HEK293 (cell line): ENCODE measurements at regions not wholly inside any gene's neighbourhood (a gene's known extent, or its start where the extent isn't known, plus 50 kb on each side); places are given as distances from the start of the nearest gene placed in this dataset.

Experiments used
- CTCF ChIA-PET: fragments of 350-600 bp; formaldehyde crosslinking; extraction: SDS; loops from one replicate; lab custom pipeline; 2021; ENCODE audit warnings: antibody characterized with exemption; lab: Yijun Ruan, JAX
- POLR2A ChIA-PET: fragments of 300-600 bp; formaldehyde crosslinking; extraction: SDS; loops from one replicate; lab custom pipeline; 2020; ENCODE audit warnings: antibody characterized with exemption, inconsistent platforms; lab: Yijun Ruan, JAX
- H3K27ac ChIP-seq: fragments of 200-500 bp; sonication (Bioruptor generic); 2 replicates; pipeline ENCODE4 v1.5.1; 2014; ENCODE audit warnings: low read depth, low read length, control low read depth, inconsistent platforms; ENCODE audit errors: extremely low read depth
- H3K36me3 ChIP-seq, 2 experiments: fragments of 200-500 bp in 1 of 2; sonication (Bioruptor generic) in 1 of 2; 1 replicate in 1 of 2; 2 replicates in 1 of 2; pipeline ENCODE4 v1.5.1; 2014 to 2017; ENCODE audit warnings: inconsistent platforms in 2 of 2, low read length in 2 of 2; ENCODE audit not compliant: control insufficient read depth in 2 of 2, insufficient read depth in 1 of 2
- H3K4me1 ChIP-seq: fragments of 200-500 bp; sonication (Bioruptor generic); 2 replicates; pipeline ENCODE4 v1.5.1; 2014; ENCODE audit warnings: mild to moderate bottlenecking, low read length, inconsistent platforms; ENCODE audit not compliant: control insufficient read depth, insufficient read depth
- H3K4me3 ChIP-seq: 2 replicates; pipeline ENCODE4 v1.5.1; 2011; ENCODE audit warnings: low read depth, mild to moderate bottlenecking, control low read depth, low read length, moderate library complexity
- H3K9me3 ChIP-seq: fragments of 200-500 bp; sonication (Bioruptor generic); 2 replicates; pipeline ENCODE4 v1.5.1; 2014; ENCODE audit warnings: low read depth, low read length, inconsistent platforms; ENCODE audit not compliant: control insufficient read depth, insufficient read depth
- FEZF1 ChIP-seq: fragments of 450-650 bp; formaldehyde crosslinking; IDR thresholded peaks from 2 replicates; pipeline ENCODE4 v1.5.1; 2016; ENCODE audit warnings: missing biosample characterization, missing genetic modification characterization
- HOXD13 ChIP-seq: sonication (generic); formaldehyde crosslinking; IDR thresholded peaks from 2 replicates; pipeline ENCODE4 v1.8.0; 2022; ENCODE audit warnings: missing genetic modification reagents, borderline replicate concordance
- KLF7 ChIP-seq: fragments of 450-650 bp; formaldehyde crosslinking; IDR thresholded peaks from 2 replicates; pipeline ENCODE4 v1.5.1; 2016; ENCODE audit warnings: missing biosample characterization, missing genetic modification characterization, borderline replicate concordance
- PATZ1 ChIP-seq: fragments of 450-650 bp; formaldehyde crosslinking; IDR thresholded peaks from 2 replicates; pipeline ENCODE4 v1.5.1; 2016; ENCODE audit warnings: missing biosample characterization, missing genetic modification characterization
- TSHZ1 ChIP-seq: fragments of 450-650 bp; formaldehyde crosslinking; IDR thresholded peaks from 2 replicates; pipeline ENCODE4 v1.5.1; 2016; ENCODE audit warnings: missing biosample characterization, missing genetic modification characterization, borderline replicate concordance
- WT1 ChIP-seq: fragments of 450-650 bp; formaldehyde crosslinking; IDR thresholded peaks from 2 replicates; pipeline ENCODE4 v1.5.1; 2016; ENCODE audit warnings: missing biosample characterization, missing genetic modification characterization
- ZBTB17 ChIP-seq: fragments of 450-650 bp; formaldehyde crosslinking; IDR thresholded peaks from 2 replicates; pipeline ENCODE4 v1.5.1; 2016; ENCODE audit warnings: missing biosample characterization, missing genetic modification characterization
- ZEB2 ChIP-seq: fragments of 450-650 bp; formaldehyde crosslinking; IDR thresholded peaks from 2 replicates; pipeline ENCODE4 v1.5.1; 2016; ENCODE audit warnings: missing biosample characterization, missing genetic modification characterization
- ZFP37 ChIP-seq: fragments of 450-650 bp; formaldehyde crosslinking; IDR thresholded peaks from 2 replicates; pipeline ENCODE4 v1.5.1; 2016; ENCODE audit warnings: missing biosample characterization, missing genetic modification characterization
- ZNF146 ChIP-seq: fragments of 450-650 bp; formaldehyde crosslinking; IDR thresholded peaks from 2 replicates; pipeline ENCODE4 v1.5.1; 2016; ENCODE audit warnings: missing biosample characterization, missing genetic modification characterization
- ZNF184 ChIP-seq: fragments of 450-650 bp; IDR thresholded peaks from 2 replicates; pipeline ENCODE4 v1.5.1; 2018; ENCODE audit warnings: missing biosample characterization, mild to moderate bottlenecking, missing genetic modification characterization
- ZNF266 ChIP-seq: fragments of 450-650 bp; formaldehyde crosslinking; IDR thresholded peaks from 2 replicates; pipeline ENCODE4 v1.5.1; 2016; ENCODE audit warnings: missing biosample characterization, missing genetic modification characterization, low read depth
- ZNF292 ChIP-seq: fragments of 450-650 bp; formaldehyde crosslinking; IDR thresholded peaks from 2 replicates; pipeline ENCODE4 v1.5.1; 2016; ENCODE audit warnings: low read depth, missing biosample characterization, missing genetic modification characterization, borderline replicate concordance
- ZNF302 ChIP-seq: fragments of 450-650 bp; formaldehyde crosslinking; IDR thresholded peaks from 2 replicates; pipeline ENCODE4 v1.5.1; 2016; ENCODE audit warnings: missing biosample characterization, missing genetic modification characterization, low read depth
- ZNF311 ChIP-seq: fragments of 450-650 bp; formaldehyde crosslinking; IDR thresholded peaks from 2 replicates; pipeline ENCODE4 v1.5.1; 2017; ENCODE audit warnings: missing biosample characterization, missing genetic modification characterization, borderline replicate concordance
- ZNF362 ChIP-seq: fragments of 450-650 bp; formaldehyde crosslinking; IDR thresholded peaks from 2 replicates; pipeline ENCODE4 v1.5.1; 2016; ENCODE audit warnings: missing biosample characterization, missing genetic modification characterization
- ZNF426 ChIP-seq: fragments of 450-650 bp; formaldehyde crosslinking; IDR thresholded peaks from 2 replicates; pipeline ENCODE4 v1.5.1; 2017; ENCODE audit warnings: missing biosample characterization, missing genetic modification characterization, mild to moderate bottlenecking, inconsistent platforms, moderate library complexity
- ZNF529 ChIP-seq: fragments of 450-650 bp; formaldehyde crosslinking; IDR thresholded peaks from 2 replicates; pipeline ENCODE4 v1.5.1; 2017; ENCODE audit warnings: missing genetic modification characterization, missing biosample characterization; ENCODE audit not compliant: insufficient replicate concordance
- ZNF600 ChIP-seq: fragments of 450-650 bp; formaldehyde crosslinking; IDR thresholded peaks from 2 replicates; pipeline ENCODE4 v1.5.1; 2016; ENCODE audit warnings: missing biosample characterization, missing genetic modification characterization
- ZNF624 ChIP-seq: fragments of 450-650 bp; formaldehyde crosslinking; IDR thresholded peaks from 2 replicates; pipeline ENCODE4 v1.5.1; 2017; ENCODE audit warnings: missing biosample characterization, missing genetic modification characterization
- ZNF670 ChIP-seq: fragments of 450-650 bp; formaldehyde crosslinking; IDR thresholded peaks from 2 replicates; pipeline ENCODE4 v1.5.1; 2016; ENCODE audit warnings: missing biosample characterization, missing genetic modification characterization, low read depth
- ZNF791 ChIP-seq: fragments of 450-650 bp; formaldehyde crosslinking; IDR thresholded peaks from 2 replicates; pipeline ENCODE4 v1.5.1; 2016; ENCODE audit warnings: missing biosample characterization, missing genetic modification characterization
- TF ChIP-seq, protein P1 (sequence below): fragments of 450-650 bp; formaldehyde crosslinking; IDR thresholded peaks from 2 replicates; pipeline ENCODE4 v1.5.1; 2016; ENCODE audit warnings: missing biosample characterization, missing genetic modification characterization

- POLR2A ChIA-PET = no interaction called here
- no peaks in the 10 kb centered on the region for H3K36me3 ChIP-seq
- no peak for TF ChIP-seq PATZ1 (tag by site-specific recombination)
- TF ChIP-seq ZFP37 = no peak
- TF ChIP-seq FEZF1 = no peak
- TF ChIP-seq ZNF184 (tag by site-specific recombination) = no peak
- no peak for TF ChIP-seq ZNF426 (tag by site-specific recombination)
- no peak for TF ChIP-seq ZNF266
- TF ChIP-seq HOXD13 (CRISPR knock-in tag) = no peak
- TF ChIP-seq ZNF529 (tag by site-specific recombination) = no peak
- TF ChIP-seq ZNF624 (tag by site-specific recombination) = no peak
- TF ChIP-seq ZNF362 (tag by site-specific recombination) = no peak
- TF ChIP-seq ZNF146 (tag by site-specific recombination) = no peak
- TF ChIP-seq ZNF302 (tag by site-specific recombination) = no peak
- TF ChIP-seq, all 188 proteins: peak for 0
- CTCF ChIA-PET = no interaction called here
- H3K4me3 ChIP-seq = no peak overlapping the region
- no peaks in the 10 kb centered on the region for H3K9me3 ChIP-seq
- H3K27ac ChIP-seq = no peak overlapping the region
- H3K4me1 ChIP-seq = no peaks in the 10 kb centered on the region
These were observed 722.5 kb upstream of the CHD1 start for GRCh38 chr5:99651298-99651697.

GRCh38 chr5:99646011-99646647, 717.3 kb upstream of the CHD1 start:
- H3K36me3 ChIP-seq = no peaks in the 10 kb centered on the region
- TF ChIP-seq ZEB2 (tag by site-specific recombination) (no peak), ZNF600 (tag by site-specific recombination) (no peak)
- TF ChIP-seq, protein P1, sequence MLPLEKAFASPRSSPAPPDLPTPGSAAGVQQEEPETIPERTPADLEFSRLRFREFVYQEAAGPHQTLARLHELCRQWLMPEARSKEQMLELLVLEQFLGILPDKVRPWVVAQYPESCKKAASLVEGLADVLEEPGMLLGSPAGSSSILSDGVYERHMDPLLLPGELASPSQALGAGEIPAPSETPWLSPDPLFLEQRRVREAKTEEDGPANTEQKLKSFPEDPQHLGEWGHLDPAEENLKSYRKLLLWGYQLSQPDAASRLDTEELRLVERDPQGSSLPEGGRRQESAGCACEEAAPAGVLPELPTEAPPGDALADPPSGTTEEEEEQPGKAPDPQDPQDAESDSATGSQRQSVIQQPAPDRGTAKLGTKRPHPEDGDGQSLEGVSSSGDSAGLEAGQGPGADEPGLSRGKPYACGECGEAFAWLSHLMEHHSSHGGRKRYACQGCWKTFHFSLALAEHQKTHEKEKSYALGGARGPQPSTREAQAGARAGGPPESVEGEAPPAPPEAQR (tag by site-specific recombination) = no peak
- H3K4me3 ChIP-seq = no peak overlapping the region
- no peak overlapping the region for H3K27ac ChIP-seq
- no peaks in the 10 kb centered on the region for H3K4me1 ChIP-seq
- ChIA-PET CTCF (no interaction called here), POLR2A (no interaction called here)
- H3K9me3 ChIP-seq = no peaks in the 10 kb centered on the region

DNA sequence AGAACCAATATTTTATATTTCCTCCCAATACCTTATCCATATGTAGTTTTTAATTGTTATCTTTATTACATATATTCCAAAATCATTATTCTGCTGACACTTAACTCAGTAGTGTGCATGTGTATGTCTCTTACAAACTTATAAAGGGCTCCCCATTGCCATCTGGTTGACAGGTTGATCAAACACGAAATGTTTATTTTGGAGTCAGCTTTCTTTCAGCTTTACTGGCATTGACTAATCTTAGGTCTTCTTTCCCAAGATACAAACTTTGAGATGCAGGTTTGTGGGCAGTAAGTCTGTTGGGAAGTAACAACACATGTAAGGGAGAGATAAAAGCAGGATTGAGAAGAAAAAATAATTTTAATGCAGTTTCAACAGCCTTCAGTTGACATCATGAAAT, 716.0 kb upstream of the CHD1 start:
- POLR2A ChIA-PET = no interaction called here
- Histone ChIP-seq H3K36me3 (no peaks in the 10 kb centered on the region), H3K4me1 (no peaks in the 10 kb centered on the region), H3K4me3 (no peak overlapping the region), H3K9me3 (no peaks in the 10 kb centered on the region), H3K27ac (no peak overlapping the region)
- CTCF ChIA-PET = no interaction called here
- TF ChIP-seq ZBTB17 (tag by site-specific recombination) = no peak
- no peak for TF ChIP-seq ZNF292 (tag by site-specific recombination)
- no peak for TF ChIP-seq ZNF791 (tag by site-specific recombination)
- TF ChIP-seq ZNF670 (tag by site-specific recombination) = no peak
- TF ChIP-seq KLF7 (tag by site-specific recombination) = no peak
- TF ChIP-seq ZNF311 (tag by site-specific recombination) = no peak
- TF ChIP-seq WT1 (tag by site-specific recombination) = no peak
- no peak for TF ChIP-seq TSHZ1 (tag by site-specific recombination)
- TF ChIP-seq, all 188 proteins: peak for 0
